GM19099 (cell line): ENCODE measurements at regions not wholly inside any gene's neighbourhood (a gene's known extent, or its start where the extent isn't known, plus 50 kb on each side); places are given as distances from the start of the nearest gene placed in this dataset.

Experiments used
- POLR2A ChIP-seq: IDR thresholded peaks from 3 replicates; pipeline ENCODE4 v1.6.1; 2011; ENCODE audit warnings: low read depth; ENCODE audit not compliant: insufficient read length; ENCODE audit errors: extremely low read depth

DNA sequence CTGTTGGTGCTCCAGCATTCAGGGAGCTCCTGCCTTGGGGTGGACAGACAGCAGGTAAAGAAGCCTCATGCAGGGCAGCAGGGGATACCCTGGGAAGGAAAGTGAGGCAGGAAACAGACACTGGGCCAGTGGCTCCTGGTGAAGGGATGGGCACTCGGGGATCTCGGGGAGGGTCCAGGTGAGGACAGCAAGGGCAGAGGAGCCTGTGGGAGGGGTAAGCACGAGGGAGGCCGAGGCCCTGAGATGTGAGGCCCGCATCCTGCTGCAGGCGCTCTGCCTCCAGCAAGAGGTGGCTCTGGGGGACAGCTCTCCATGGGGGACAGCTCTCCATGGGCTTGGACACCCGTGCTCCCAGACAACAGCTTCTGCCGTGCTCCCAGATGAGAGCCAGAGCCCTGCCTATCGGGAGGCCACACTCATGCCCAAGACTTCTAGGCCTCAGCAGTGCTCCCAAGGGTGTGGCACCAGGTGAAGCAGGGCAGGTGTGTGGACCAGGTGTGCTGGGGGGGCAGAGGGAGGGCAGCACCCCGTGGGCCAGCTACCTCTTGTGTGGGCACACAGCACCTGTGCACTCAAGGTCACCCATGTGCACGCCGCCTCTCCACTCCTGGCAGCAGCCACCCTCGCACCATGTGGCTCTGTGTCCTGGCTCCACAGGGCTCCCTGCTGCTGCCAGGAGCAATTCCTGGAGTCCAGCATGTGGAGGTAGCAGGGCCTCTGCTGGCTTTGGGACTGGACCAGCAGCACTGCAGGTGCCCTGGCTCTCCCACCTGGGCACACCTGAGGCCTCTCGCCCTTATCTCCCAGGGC, 93.6 kb upstream of the INSIG1 start:
- no peak for TF ChIP-seq POLR2A

- no peak for TF ChIP-seq POLR2A
Observed at GRCh38 chr7:155204744-155205367, 92.8 kb upstream of the INSIG1 start.

DNA sequence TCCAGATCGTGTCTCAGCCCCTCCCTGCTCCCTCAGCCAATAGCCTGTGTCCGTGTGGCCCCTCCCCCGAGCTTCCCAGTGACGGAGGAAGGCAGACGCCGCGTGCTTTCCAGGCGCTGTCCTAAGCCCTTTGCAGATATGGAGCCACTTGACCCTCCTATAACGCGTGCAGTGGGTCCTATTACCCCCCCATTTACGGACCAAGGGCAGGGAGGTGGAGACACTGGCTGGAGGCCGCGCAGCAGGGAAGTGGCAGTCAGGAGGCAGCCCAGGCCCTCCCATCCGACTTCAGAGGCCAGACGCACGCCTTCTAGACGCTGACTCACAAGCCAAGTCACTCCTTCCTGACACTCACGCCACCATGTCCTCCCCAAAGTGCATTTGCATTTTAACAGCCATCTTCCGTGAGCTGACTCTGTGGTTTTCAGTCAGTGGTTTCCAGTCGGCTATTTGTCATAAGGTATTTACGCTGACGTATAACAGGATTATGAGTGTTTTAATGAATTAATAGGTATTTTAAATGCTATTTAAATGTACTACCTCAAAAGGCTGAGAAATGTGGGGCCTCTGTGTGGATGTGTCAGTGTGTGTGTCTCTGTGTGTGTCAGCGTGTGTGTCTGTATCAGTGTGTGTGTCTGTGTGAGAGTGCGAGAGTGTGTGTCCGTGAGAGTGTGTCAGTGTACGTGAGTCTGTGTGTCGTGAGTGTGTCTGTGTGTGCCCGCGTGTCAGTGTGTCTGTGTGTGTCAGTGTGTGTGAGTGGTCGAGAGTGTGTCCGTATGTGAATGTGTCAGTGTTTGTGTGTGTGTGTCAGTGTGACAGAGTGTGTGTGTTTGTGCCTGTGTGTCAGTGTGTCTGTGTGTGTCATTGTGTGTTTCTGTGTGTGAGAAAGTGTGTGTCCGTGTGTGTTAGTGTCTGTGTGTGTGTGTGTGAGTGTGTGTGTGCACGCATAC, 92.0 kb upstream of the INSIG1 start:
- peak; percentile 70 for TF ChIP-seq POLR2A

GRCh38 chr7:155206318-155207020, 91.2 kb upstream of the INSIG1 start:
- peak; percentile 57 for TF ChIP-seq POLR2A

- no peak for TF ChIP-seq POLR2A
Observed at GRCh38 chr7:155207326-155208002, 90.2 kb upstream of the INSIG1 start.

GRCh38 chr7:155208681-155209477, 88.8 kb upstream of the INSIG1 start:
- no peak for TF ChIP-seq POLR2A

GRCh38 chr7:155209478-155210319, 88.0 kb upstream of the INSIG1 start:
- TF ChIP-seq POLR2A, result no peak

GRCh38 chr7:155210356-155210755, 87.3 kb upstream of the INSIG1 start:
- no peak for TF ChIP-seq POLR2A

- TF ChIP-seq POLR2A, result no peak
Observed at GRCh38 chr7:155211173-155211572, 86.5 kb upstream of the INSIG1 start.

GRCh38 chr7:155211761-155212160, 85.9 kb upstream of the INSIG1 start:
- no peak for TF ChIP-seq POLR2A

GRCh38 chr7:155212301-155213015, 85.2 kb upstream of the INSIG1 start:
- no peak for TF ChIP-seq POLR2A

DNA sequence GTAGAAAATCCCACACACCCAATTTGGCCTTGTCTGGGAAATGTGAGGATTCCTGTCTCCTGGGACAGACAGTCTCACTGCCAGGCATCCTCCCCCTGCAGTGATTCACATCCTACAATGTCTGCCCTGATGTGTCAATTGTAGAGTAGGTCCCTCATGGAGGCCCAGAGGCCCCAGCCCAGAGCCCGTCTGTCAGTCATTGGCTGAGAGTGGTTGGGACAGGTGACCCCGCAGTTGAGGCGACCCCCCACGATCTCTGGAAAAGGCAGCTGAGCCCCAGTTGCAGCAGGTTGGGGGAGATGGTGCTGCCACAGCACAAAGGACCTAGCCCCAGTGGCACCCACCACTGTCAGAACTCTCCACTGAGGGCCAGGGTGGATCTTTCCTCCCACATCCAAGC, 84.3 kb upstream of the INSIG1 start:
- TF ChIP-seq POLR2A, result no peak
